ENCODE measurements at regions not wholly inside any gene's neighbourhood (a gene's known extent, or its start where the extent isn't known, plus 50 kb on each side); places are given as distances from the start of the nearest gene placed in this dataset.
A peak's percentile ranks its signal among the peaks of the same experiment; 100 is the strongest.

- CTCF ChIA-PET, result no interaction called here
- TF ChIP-seq TCF12 (IDR thresholded peaks at IDR 0.05), result no peak
Measured at GRCh38 chr10:3451516-3452172, 279.1 kb upstream of the PITRM1 start.

GRCh38 chr10:3446221-3446620 lies 273.6 kb upstream of the PITRM1 start:
- TF ChIP-seq GABPA (IDR thresholded peaks at IDR 0.05; ENCODE audit: low read depth) (no peak), FOXM1 (IDR thresholded peaks at IDR 0.05; ENCODE audit: low read depth) (no peak), SIN3A (IDR thresholded peaks at IDR 0.05; ENCODE audit: borderline replicate concordance, low read depth, low read length) (no peak), RCOR1 (IDR thresholded peaks at IDR 0.05; ENCODE audit: low read length) (no peak), ELF1 (IDR thresholded peaks at IDR 0.05) (no peak), MAX (IDR thresholded peaks at IDR 0.05; ENCODE audit: low read depth) (no peak), FOSL2 (IDR thresholded peaks at IDR 0.05; ENCODE audit: borderline replicate concordance, low read depth) (no peak), REST (IDR thresholded peaks at IDR 0.05; ENCODE audit: low read depth, low read length) (no peak), FOXJ3 (CRISPR knock-in tag; IDR thresholded peaks at IDR 0.05) (no peak), USF2 (IDR thresholded peaks at IDR 0.05; ENCODE audit: borderline replicate concordance, low read depth, low read length) (no peak), RFX5 (IDR thresholded peaks at IDR 0.05; ENCODE audit: low read length) (no peak), TAF1 (IDR thresholded peaks at IDR 0.05; ENCODE audit: borderline replicate concordance, low read depth, low read length) (no peak), IRF3 (IDR thresholded peaks at IDR 0.05; ENCODE audit: low read depth, low read length) (no peak)
- H3K9ac ChIP-seq, result no peak overlapping the region
- no peak overlapping the region for H3K4me3 ChIP-seq (ENCODE audit: low read depth in 2 of 2, low read length in 1 of 2)
- no peaks in the 10 kb centered on the region for H3K79me2 ChIP-seq (ENCODE audit: insufficient read depth)
- no peaks in the 10 kb centered on the region for H3K9me2 ChIP-seq
- H3K36me3 ChIP-seq (replicated peaks in 1 of 2; ENCODE audit: control insufficient read depth in 1 of 2, insufficient read depth in 2 of 2, low read length in 1 of 2), result no peaks in the 10 kb centered on the region
- no peaks in the 10 kb centered on the region for H3K27me3 ChIP-seq (ENCODE audit: insufficient read depth)
- ChIA-PET CTCF (no interaction called here), POLR2A (no interaction called here)
- H3F3A ChIP-seq (replicated peaks; ENCODE audit: insufficient read depth), result peaks cover 3% of the 10 kb centered on the region
- no peaks in the 10 kb centered on the region for H4K20me1 ChIP-seq (ENCODE audit: insufficient read depth)
- H3K27ac ChIP-seq (ENCODE audit: low read depth in 2 of 2, low read length in 1 of 2), result peak overlapping the region in 1 of 2 experiments; percentile 33; a peak in 1 of 4 replicates
- H3K9me3 ChIP-seq, result no peaks in the 10 kb centered on the region
- no peak for DNase-seq
- 94% methylated on average over 4 of the region's 4 CpGs for WGBS (ENCODE audit: low lambda C conversion rate)
- peaks cover 0 to 5% of the 10 kb centered on the region in 2 experiments; a peak in 1 of 4 replicates for H3K4me1 ChIP-seq (ENCODE audit: control insufficient read depth in 1 of 2, insufficient read depth in 2 of 2, low read depth in 1 of 2, low read length in 1 of 2)
- no peak overlapping the region for H2AFZ ChIP-seq (ENCODE audit: low read depth)
- no peak overlapping the region for H3K4me2 ChIP-seq

More at GRCh38 chr10:3451516-3452172, 279.1 kb upstream of the PITRM1 start:
- no peaks in the 10 kb centered on the region for H3K79me2 ChIP-seq (ENCODE audit: insufficient read depth)
- peaks cover 26% of the 10 kb centered on the region for H3F3A ChIP-seq (replicated peaks; ENCODE audit: insufficient read depth)
- no peaks in the 10 kb centered on the region for H3K9me2 ChIP-seq
- peak overlapping the region; percentile 45; the same call in 1 of the 2 replicates for H2AFZ ChIP-seq (ENCODE audit: low read depth)
- H3K9me3 ChIP-seq, result no peaks in the 10 kb centered on the region
- DNase-seq, result no peak
- no peaks in the 10 kb centered on the region for H4K20me1 ChIP-seq (ENCODE audit: insufficient read depth)
- peak overlapping the region; percentile 64 to 98; a peak in 3 of 4 replicates for H3K27ac ChIP-seq (ENCODE audit: low read depth in 2 of 2, low read length in 1 of 2)
- peak overlapping the region; percentile 77 for H3K9ac ChIP-seq
- peaks cover 8 to 17% of the 10 kb centered on the region in 2 experiments for H3K4me1 ChIP-seq (ENCODE audit: control insufficient read depth in 1 of 2, insufficient read depth in 2 of 2, low read depth in 1 of 2, low read length in 1 of 2)
- H3K36me3 ChIP-seq (replicated peaks in 1 of 2; ENCODE audit: control insufficient read depth in 1 of 2, insufficient read depth in 2 of 2, low read length in 1 of 2), result no peaks in the 10 kb centered on the region
- peak overlapping the region in 1 of 2 experiments; percentile 42; a peak in 1 of 4 replicates for H3K4me3 ChIP-seq (ENCODE audit: low read depth in 2 of 2, low read length in 1 of 2)
- peak overlapping the region; percentile 69; the same call in 1 of the 2 replicates for H3K4me2 ChIP-seq
- WGBS (ENCODE audit: low lambda C conversion rate), result 76% methylated on average over 4 of the region's 4 CpGs
- POLR2A ChIA-PET, result no interaction called here
- H3K27me3 ChIP-seq (ENCODE audit: insufficient read depth), result no peaks in the 10 kb centered on the region

Measured in SK-N-SH (cell line).